K562 (cell line): ENCODE measurements at regions not wholly inside any gene's neighbourhood (a gene's known extent, or its start where the extent isn't known, plus 50 kb on each side); places are given as distances from the start of the nearest gene placed in this dataset.

ENCODE experiments used
- ATAC-seq: fragments of 200-7000 bp; cut with Tn5 transposase; 3 replicates; pipeline ENCODE4 v1.9.1; 2020; ENCODE audit warnings: moderate library complexity
- BruUV-seq: library from RNA; stranded (reverse); fragments of 400-500 nt; replicated peaks from 2 replicates; lab custom pipeline; 2021; lab: Mats Ljungman, UMichigan
- CTCF ChIA-PET: fragments of 300-600 bp; formaldehyde crosslinking; extraction: SDS; loops from one replicate; lab custom pipeline; 2021; ENCODE audit warnings: low intra/inter-chr PET ratio; lab: Yijun Ruan, JAX
- POLR2A ChIA-PET: fragments of 300-600, 350-650 bp; sonication (Branson Sonifier 250); formaldehyde crosslinking; extraction: SDS; loops from one replicate; lab custom pipeline; 2021; ENCODE audit warnings: antibody characterized with exemption, inconsistent platforms; lab: Yijun Ruan, JAX
- DNase-seq, 4 experiments: peaks; one replicate each; pipeline versions ENCODE4 v3.0.0 to v3.0.0-alpha.2; 2011 to 2018; ENCODE audit warnings: low spot score in 3 of 4, mixed read lengths in 3 of 4; ENCODE audit errors: extremely low read depth in 1 of 4
- FAIRE-seq: peaks from 2 replicates; lab custom pipeline; 2011; peaks lifted over from hg19 to GRCh38; lab: Jason Lieb, UNC
- H2AFZ ChIP-seq: 2 replicates; pipeline ENCODE4 v1.6.0; 2011; ENCODE audit warnings: low read depth, low read length, control low read depth, inconsistent platforms
- H3K27ac ChIP-seq: fragments of 200-600 bp; 3 replicates; pipeline ENCODE4 v1.8.0; 2011; ENCODE audit warnings: low read depth, mild to moderate bottlenecking, control low read depth, inconsistent platforms, low read length, moderate library complexity, mixed read lengths; ENCODE audit errors: extremely low read depth
- H3K27me3 ChIP-seq, 2 experiments: fragments of 300-600 bp in 1 of 2; 2 replicates in 1 of 2; 3 replicates in 1 of 2; pipeline versions ENCODE4 v1.6.0 to v1.8.0; 2011; ENCODE audit warnings: inconsistent platforms in 2 of 2, low read length in 2 of 2, mild to moderate bottlenecking in 1 of 2, mixed read lengths in 1 of 2, moderate library complexity in 1 of 2; ENCODE audit not compliant: control insufficient read depth in 2 of 2, insufficient read depth in 2 of 2
- H3K36me3 ChIP-seq: fragments of 300-600 bp; 3 replicates; pipeline ENCODE4 v1.8.0; 2011; ENCODE audit warnings: mild to moderate bottlenecking, low read length, inconsistent platforms; ENCODE audit not compliant: control insufficient read depth, insufficient read depth
- H3K4me1 ChIP-seq, 2 experiments: fragments of 200-600 bp in 1 of 2; replicated peaks in 1 of 2; 2 replicates in 1 of 2; 3 replicates in 1 of 2; pipeline versions ENCODE4 v1.5.1 to v1.8.0; 2011; ENCODE audit warnings: inconsistent platforms in 2 of 2, low read length in 2 of 2, mild to moderate bottlenecking in 1 of 2, mixed read lengths in 1 of 2, moderate library complexity in 1 of 2; ENCODE audit not compliant: control insufficient read depth in 2 of 2, insufficient read depth in 2 of 2
- H3K4me2 ChIP-seq: 2 replicates; pipeline ENCODE4 v1.6.1; 2011; ENCODE audit warnings: low read length, control low read depth, inconsistent platforms, mixed read lengths; ENCODE audit not compliant: insufficient read depth
- H3K4me3 ChIP-seq: fragments of 200-600 bp; sonication (generic), shearing (Covaris generic); 2 replicates; pipeline ENCODE4 v1.5.1; 2016; ENCODE audit warnings: control low read depth, inconsistent platforms
- H3K79me2 ChIP-seq: fragments of 200-600 bp; 3 replicates; pipeline ENCODE4 v1.8.0; 2011; ENCODE audit warnings: low read length, inconsistent platforms; ENCODE audit not compliant: control insufficient read depth, insufficient read depth
- H3K9ac ChIP-seq, 2 experiments: 2 replicates each; pipeline versions ENCODE4 v1.6.0 to v1.6.1; 2011; ENCODE audit warnings: low read depth in 2 of 2, low read length in 2 of 2, control low read depth in 1 of 2, inconsistent platforms in 1 of 2, mild to moderate bottlenecking in 1 of 2, mixed read lengths in 1 of 2; ENCODE audit not compliant: insufficient read depth in 1 of 2
- H3K9me1 ChIP-seq: one replicate; pipeline ENCODE4 v1.6.0; 2011; ENCODE audit warnings: inconsistent platforms, mild to moderate bottlenecking, low read length, moderate library complexity; ENCODE audit not compliant: control insufficient read depth, insufficient read depth
- H3K9me3 ChIP-seq: replicated peaks from 2 replicates; pipeline ENCODE4 v1.5.1; 2011; ENCODE audit warnings: low read depth, low read length, inconsistent platforms; ENCODE audit not compliant: control insufficient read depth, insufficient read depth
- H4K20me1 ChIP-seq: replicated peaks from 2 replicates; pipeline ENCODE4 v1.6.1; 2011; ENCODE audit warnings: low read length, inconsistent platforms, mixed read lengths; ENCODE audit not compliant: control insufficient read depth, insufficient read depth
- BRD9 ChIP-seq: fragments of 450-650 bp; IDR thresholded peaks from 2 replicates; pipeline ENCODE4 v1.6.1; 2018; ENCODE audit warnings: low read depth; ENCODE audit not compliant: partially characterized antibody
- CSDE1 ChIP-seq, 2 experiments: fragments of 450-650 bp; IDR thresholded peaks; 2 replicates each; pipeline ENCODE4 v1.6.1; 2016; ENCODE audit warnings: mild to moderate bottlenecking in 1 of 2
- EGR1 ChIP-seq: fragments of 450-650 bp; conservative IDR thresholded peaks from 2 replicates; pipeline ENCODE4 v1.6.1; 2017; ENCODE audit warnings: mild to moderate bottlenecking
- ETV6 ChIP-seq, 3 experiments: fragments of 150-350 bp in 1 of 3; sonication (generic) in 1 of 3; formaldehyde crosslinking in 1 of 3; IDR thresholded peaks; 2 replicates each; pipeline versions ENCODE4 v1.6.1 to v1.8.0; 2014 to 2022; ENCODE audit warnings: borderline replicate concordance in 2 of 3, low read depth in 2 of 3, antibody characterized with exemption in 1 of 3, low read length in 1 of 3, mild to moderate bottlenecking in 1 of 3, missing genetic modification reagents in 1 of 3
- HDGF ChIP-seq: fragments of 450-650 bp; IDR thresholded peaks from 2 replicates; pipeline ENCODE4 v1.6.1; 2016
- NFE2 ChIP-seq: IDR thresholded peaks from 2 replicates; pipeline ENCODE4 v1.6.1; 2014; ENCODE audit warnings: antibody characterized with exemption, low read depth
- SNRNP70 ChIP-seq: fragments of 200-400 bp; formaldehyde crosslinking; optimal IDR thresholded peaks from 2 replicates; pipeline ENCODE3; 2017; ENCODE audit warnings: low read depth, low read length
- ZNF282 ChIP-seq: sonication (generic); formaldehyde crosslinking; IDR thresholded peaks from 2 replicates; pipeline ENCODE4 v1.8.1; 2023; ENCODE audit warnings: missing genetic modification reagents
- WGBS: fragments of 100-300 bp; shearing (Covaris generic); methylation state at CpG from one replicate; pipeline ENCODE4 v1.1.6; 2016; ENCODE audit warnings: low coverage, mixed read lengths; ENCODE audit not compliant: insufficient coverage; ENCODE audit errors: missing lambda C conversion rate; 5-methylcytosine and 5-hydroxymethylcytosine counted together
- in situ Hi-C: fragments of 300-500 bp; cut with MboI; formaldehyde crosslinking; loops from 4 replicates; pipeline ENCODE4 v1.15.0; 2018; ENCODE audit warnings: inconsistent platforms, mixed read lengths
- intact Hi-C: fragments of 100-400 bp; cut with micrococcal nuclease; formaldehyde crosslinking; loops from 2 replicates; pipeline ENCODE4 v1.14.2; 2022
- TF ChIP-seq, protein P1 (sequence below): fragments of 450-650 bp; IDR thresholded peaks from 2 replicates; pipeline ENCODE4 v1.7.1; 2018; ENCODE audit warnings: mild to moderate bottlenecking, low read depth; ENCODE audit not compliant: partially characterized antibody
- TF ChIP-seq, protein P2 (sequence below): IDR thresholded peaks from 2 replicates; pipeline ENCODE4 v1.6.1; 2011; ENCODE audit warnings: borderline replicate concordance, low read depth, mild to moderate bottlenecking, moderate library complexity, low read length; ENCODE audit not compliant: insufficient read depth, poor library complexity, severe bottlenecking
- TF ChIP-seq, protein P3 (sequence below): sonication (generic); formaldehyde crosslinking; IDR thresholded peaks from 2 replicates; pipeline ENCODE4 v1.8.0; 2023; ENCODE audit warnings: mild to moderate bottlenecking, missing genetic modification reagents
- TF ChIP-seq, protein P4 (sequence below): sonication (generic); formaldehyde crosslinking; IDR thresholded peaks from 2 replicates; pipeline ENCODE4 v1.8.1; 2022; ENCODE audit warnings: missing genetic modification reagents

DNA sequence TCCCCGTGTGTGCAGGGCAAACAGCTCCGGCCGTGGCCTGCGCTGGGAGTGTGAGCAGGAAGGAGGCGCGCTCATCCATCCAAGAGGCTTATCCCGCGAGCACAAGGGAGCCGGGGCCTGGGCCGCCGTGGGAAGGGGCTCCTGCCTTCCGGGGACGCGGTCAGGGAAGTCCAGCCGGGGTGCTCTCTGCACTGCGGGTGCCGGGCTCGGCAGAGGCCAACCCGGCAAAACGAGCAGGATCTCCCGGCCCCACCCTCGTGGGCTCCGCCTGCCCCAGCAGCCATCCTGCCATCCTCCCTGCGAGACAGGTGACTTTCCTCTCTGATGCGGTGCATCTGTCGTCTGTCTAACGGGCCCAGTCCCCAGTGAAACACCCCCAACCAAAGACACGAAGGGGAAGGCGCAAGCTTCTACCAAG lies 244.2 kb downstream of the AUH start:
- ATAC-seq (no peak), FAIRE-seq (no peak), DNase-seq (no peak)
- ChIA-PET POLR2A (no interaction called here), CTCF (no interaction called here)
- Histone ChIP-seq H3K27ac (no peak overlapping the region), H3K79me2 (no peaks in the 10 kb centered on the region), H3K4me2 (no peak overlapping the region), H3K4me3 (no peak overlapping the region), H3K4me1 (peaks cover 8 to 12% of the 10 kb centered on the region in 2 experiments; a peak in 3 of 5 replicates), H3K9me1 (no peaks in the 10 kb centered on the region), H2AFZ (peak overlapping the region; percentile 83; the same call in 1 of the 2 replicates), H4K20me1 (no peaks in the 10 kb centered on the region), H3K9ac (no peak overlapping the region), H3K27me3 (peaks cover 0 to 3% of the 10 kb centered on the region in 2 experiments; a peak in 1 of 5 replicates), H3K36me3 (no peaks in the 10 kb centered on the region), H3K9me3 (no peaks in the 10 kb centered on the region)
- TF ChIP-seq SNRNP70 (no peak), BRD9 (no peak), ETV6 (IDR thresholded peaks at IDR 0.05; ENCODE audit: borderline replicate concordance in 1 of 2, low read depth in 2 of 2, low read length in 1 of 2) (no peak), ETV6 (CRISPR knock-in tag; IDR thresholded peaks at IDR 0.05; ENCODE audit: borderline replicate concordance) (no peak), CSDE1 (IDR thresholded peaks at IDR 0.05) (no peak), EGR1 (no peak), ZNF282 (CRISPR knock-in tag) (no peak), HDGF (no peak), NFE2 (no peak)
- TF ChIP-seq, protein P1, sequence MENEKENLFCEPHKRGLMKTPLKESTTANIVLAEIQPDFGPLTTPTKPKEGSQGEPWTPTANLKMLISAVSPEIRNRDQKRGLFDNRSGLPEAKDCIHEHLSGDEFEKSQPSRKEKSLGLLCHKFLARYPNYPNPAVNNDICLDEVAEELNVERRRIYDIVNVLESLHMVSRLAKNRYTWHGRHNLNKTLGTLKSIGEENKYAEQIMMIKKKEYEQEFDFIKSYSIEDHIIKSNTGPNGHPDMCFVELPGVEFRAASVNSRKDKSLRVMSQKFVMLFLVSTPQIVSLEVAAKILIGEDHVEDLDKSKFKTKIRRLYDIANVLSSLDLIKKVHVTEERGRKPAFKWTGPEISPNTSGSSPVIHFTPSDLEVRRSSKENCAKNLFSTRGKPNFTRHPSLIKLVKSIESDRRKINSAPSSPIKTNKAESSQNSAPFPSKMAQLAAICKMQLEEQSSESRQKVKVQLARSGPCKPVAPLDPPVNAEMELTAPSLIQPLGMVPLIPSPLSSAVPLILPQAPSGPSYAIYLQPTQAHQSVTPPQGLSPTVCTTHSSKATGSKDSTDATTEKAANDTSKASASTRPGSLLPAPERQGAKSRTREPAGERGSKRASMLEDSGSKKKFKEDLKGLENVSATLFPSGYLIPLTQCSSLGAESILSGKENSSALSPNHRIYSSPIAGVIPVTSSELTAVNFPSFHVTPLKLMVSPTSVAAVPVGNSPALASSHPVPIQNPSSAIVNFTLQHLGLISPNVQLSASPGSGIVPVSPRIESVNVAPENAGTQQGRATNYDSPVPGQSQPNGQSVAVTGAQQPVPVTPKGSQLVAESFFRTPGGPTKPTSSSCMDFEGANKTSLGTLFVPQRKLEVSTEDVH, result no peak
- TF ChIP-seq, protein P2, sequence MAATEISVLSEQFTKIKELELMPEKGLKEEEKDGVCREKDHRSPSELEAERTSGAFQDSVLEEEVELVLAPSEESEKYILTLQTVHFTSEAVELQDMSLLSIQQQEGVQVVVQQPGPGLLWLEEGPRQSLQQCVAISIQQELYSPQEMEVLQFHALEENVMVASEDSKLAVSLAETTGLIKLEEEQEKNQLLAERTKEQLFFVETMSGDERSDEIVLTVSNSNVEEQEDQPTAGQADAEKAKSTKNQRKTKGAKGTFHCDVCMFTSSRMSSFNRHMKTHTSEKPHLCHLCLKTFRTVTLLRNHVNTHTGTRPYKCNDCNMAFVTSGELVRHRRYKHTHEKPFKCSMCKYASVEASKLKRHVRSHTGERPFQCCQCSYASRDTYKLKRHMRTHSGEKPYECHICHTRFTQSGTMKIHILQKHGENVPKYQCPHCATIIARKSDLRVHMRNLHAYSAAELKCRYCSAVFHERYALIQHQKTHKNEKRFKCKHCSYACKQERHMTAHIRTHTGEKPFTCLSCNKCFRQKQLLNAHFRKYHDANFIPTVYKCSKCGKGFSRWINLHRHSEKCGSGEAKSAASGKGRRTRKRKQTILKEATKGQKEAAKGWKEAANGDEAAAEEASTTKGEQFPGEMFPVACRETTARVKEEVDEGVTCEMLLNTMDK, result no peak
- TF ChIP-seq, protein P3, sequence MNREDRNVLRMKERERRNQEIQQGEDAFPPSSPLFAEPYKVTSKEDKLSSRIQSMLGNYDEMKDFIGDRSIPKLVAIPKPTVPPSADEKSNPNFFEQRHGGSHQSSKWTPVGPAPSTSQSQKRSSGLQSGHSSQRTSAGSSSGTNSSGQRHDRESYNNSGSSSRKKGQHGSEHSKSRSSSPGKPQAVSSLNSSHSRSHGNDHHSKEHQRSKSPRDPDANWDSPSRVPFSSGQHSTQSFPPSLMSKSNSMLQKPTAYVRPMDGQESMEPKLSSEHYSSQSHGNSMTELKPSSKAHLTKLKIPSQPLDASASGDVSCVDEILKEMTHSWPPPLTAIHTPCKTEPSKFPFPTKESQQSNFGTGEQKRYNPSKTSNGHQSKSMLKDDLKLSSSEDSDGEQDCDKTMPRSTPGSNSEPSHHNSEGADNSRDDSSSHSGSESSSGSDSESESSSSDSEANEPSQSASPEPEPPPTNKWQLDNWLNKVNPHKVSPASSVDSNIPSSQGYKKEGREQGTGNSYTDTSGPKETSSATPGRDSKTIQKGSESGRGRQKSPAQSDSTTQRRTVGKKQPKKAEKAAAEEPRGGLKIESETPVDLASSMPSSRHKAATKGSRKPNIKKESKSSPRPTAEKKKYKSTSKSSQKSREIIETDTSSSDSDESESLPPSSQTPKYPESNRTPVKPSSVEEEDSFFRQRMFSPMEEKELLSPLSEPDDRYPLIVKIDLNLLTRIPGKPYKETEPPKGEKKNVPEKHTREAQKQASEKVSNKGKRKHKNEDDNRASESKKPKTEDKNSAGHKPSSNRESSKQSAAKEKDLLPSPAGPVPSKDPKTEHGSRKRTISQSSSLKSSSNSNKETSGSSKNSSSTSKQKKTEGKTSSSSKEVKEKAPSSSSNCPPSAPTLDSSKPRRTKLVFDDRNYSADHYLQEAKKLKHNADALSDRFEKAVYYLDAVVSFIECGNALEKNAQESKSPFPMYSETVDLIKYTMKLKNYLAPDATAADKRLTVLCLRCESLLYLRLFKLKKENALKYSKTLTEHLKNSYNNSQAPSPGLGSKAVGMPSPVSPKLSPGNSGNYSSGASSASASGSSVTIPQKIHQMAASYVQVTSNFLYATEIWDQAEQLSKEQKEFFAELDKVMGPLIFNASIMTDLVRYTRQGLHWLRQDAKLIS, result no peak
- TF ChIP-seq, protein P4, sequence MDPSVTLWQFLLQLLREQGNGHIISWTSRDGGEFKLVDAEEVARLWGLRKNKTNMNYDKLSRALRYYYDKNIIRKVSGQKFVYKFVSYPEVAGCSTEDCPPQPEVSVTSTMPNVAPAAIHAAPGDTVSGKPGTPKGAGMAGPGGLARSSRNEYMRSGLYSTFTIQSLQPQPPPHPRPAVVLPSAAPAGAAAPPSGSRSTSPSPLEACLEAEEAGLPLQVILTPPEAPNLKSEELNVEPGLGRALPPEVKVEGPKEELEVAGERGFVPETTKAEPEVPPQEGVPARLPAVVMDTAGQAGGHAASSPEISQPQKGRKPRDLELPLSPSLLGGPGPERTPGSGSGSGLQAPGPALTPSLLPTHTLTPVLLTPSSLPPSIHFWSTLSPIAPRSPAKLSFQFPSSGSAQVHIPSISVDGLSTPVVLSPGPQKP (CRISPR knock-in tag), result no peak
- no TSS peak for BruUV-seq
- 86% methylated on average over 5 of the region's 29 CpGs for WGBS
- in situ Hi-C loops (no loop called here), intact Hi-C loops (no loop called here)
